ENCODE measurements at regions not wholly inside any gene's neighbourhood (a gene's known extent, or its start where the extent isn't known, plus 50 kb on each side); places are given as distances from the start of the nearest gene placed in this dataset.

DNA sequence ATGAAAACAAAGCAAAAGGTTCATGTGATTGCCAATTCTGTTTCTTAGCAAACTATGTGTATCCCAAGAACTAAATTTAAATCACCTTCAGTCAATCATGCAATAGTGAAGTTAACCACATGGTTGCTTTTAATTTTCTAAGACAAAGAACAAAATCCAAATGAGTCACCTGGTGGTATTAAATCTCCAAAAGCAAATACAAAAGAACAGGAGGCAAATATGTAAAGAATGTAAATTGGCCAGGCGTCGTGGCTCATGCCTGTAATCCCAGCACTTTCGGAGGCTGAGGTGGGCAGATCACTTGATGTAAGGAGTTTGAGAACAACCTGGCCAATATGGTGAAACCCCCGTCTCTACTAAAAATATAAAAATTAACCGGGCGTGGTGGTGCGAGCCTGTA is 54.2 kb upstream of the PIK3R4 start:
- Mint-ChIP-seq H3K4me3 (ENCODE audit: unreplicated experiment) (no peak overlapping the region), H3K36me3 (ENCODE audit: low read depth, unreplicated experiment) (no peaks in the 10 kb centered on the region), H3K27ac (ENCODE audit: unreplicated experiment) (no peak overlapping the region), H3K4me1 (ENCODE audit: low read depth, unreplicated experiment) (peaks cover 2% of the 10 kb centered on the region), H3K9me3 (ENCODE audit: unreplicated experiment) (peaks cover 2% of the 10 kb centered on the region), H3K27me3 (ENCODE audit: low read depth, unreplicated experiment) (no peaks in the 10 kb centered on the region)
- FAIRE-seq = no peak
- Histone ChIP-seq H4K20me1 (ENCODE audit: insufficient read depth, low read length) (no peaks in the 10 kb centered on the region), H3K9me3 (ENCODE audit: insufficient read depth, low read depth, low read length) (no peaks in the 10 kb centered on the region), H3K4me3 (ENCODE audit: insufficient read depth, low read depth, low read length) (no peak overlapping the region), H3K4me1 (ENCODE audit: insufficient read depth, low read length) (no peaks in the 10 kb centered on the region), H3K36me3 (ENCODE audit: insufficient read depth, low read length) (no peaks in the 10 kb centered on the region), H3K27me3 (ENCODE audit: insufficient read depth, low read length) (no peaks in the 10 kb centered on the region), H3K27ac (ENCODE audit: low read depth, low read length) (no peak overlapping the region), H3K4me2 (ENCODE audit: low read length) (no peak overlapping the region), H3K79me2 (ENCODE audit: insufficient read depth, low read length) (no peaks in the 10 kb centered on the region), H2AFZ (ENCODE audit: low read depth, low read length) (no peak overlapping the region), H3K9ac (ENCODE audit: low read length) (no peak overlapping the region)
- TF ChIP-seq EZH2 (IDR thresholded peaks at IDR 0.05; ENCODE audit: insufficient read depth, low read length) = no peak
- TF ChIP-seq, protein P1, sequence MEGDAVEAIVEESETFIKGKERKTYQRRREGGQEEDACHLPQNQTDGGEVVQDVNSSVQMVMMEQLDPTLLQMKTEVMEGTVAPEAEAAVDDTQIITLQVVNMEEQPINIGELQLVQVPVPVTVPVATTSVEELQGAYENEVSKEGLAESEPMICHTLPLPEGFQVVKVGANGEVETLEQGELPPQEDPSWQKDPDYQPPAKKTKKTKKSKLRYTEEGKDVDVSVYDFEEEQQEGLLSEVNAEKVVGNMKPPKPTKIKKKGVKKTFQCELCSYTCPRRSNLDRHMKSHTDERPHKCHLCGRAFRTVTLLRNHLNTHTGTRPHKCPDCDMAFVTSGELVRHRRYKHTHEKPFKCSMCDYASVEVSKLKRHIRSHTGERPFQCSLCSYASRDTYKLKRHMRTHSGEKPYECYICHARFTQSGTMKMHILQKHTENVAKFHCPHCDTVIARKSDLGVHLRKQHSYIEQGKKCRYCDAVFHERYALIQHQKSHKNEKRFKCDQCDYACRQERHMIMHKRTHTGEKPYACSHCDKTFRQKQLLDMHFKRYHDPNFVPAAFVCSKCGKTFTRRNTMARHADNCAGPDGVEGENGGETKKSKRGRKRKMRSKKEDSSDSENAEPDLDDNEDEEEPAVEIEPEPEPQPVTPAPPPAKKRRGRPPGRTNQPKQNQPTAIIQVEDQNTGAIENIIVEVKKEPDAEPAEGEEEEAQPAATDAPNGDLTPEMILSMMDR (IDR thresholded peaks at IDR 0.05; ENCODE audit: insufficient read depth, low read depth, low read length) = no peak
- peak; percentile 0 for DNase-seq (ENCODE audit: low read depth)

GRCh38 chr3:130801473-130801872 is 54.8 kb upstream of the PIK3R4 start:
- no peak overlapping the region for H3K4me2 ChIP-seq (ENCODE audit: low read length)
- H4K20me1 ChIP-seq (ENCODE audit: insufficient read depth, low read length) = no peaks in the 10 kb centered on the region
- DNase-seq (ENCODE audit: low read depth) (no peak), FAIRE-seq (no peak)
- H3K4me3 ChIP-seq (ENCODE audit: insufficient read depth, low read depth, low read length) = no peak overlapping the region
- no peak overlapping the region for H2AFZ ChIP-seq (ENCODE audit: low read depth, low read length)
- Mint-ChIP-seq H3K36me3 (ENCODE audit: low read depth, unreplicated experiment) (no peaks in the 10 kb centered on the region), H3K27ac (ENCODE audit: unreplicated experiment) (no peak overlapping the region), H3K27me3 (ENCODE audit: low read depth, unreplicated experiment) (no peaks in the 10 kb centered on the region), H3K9me3 (ENCODE audit: unreplicated experiment) (peaks cover 3% of the 10 kb centered on the region), H3K4me3 (ENCODE audit: unreplicated experiment) (no peak overlapping the region), H3K4me1 (ENCODE audit: low read depth, unreplicated experiment) (peaks cover 2% of the 10 kb centered on the region)
- H3K79me2 ChIP-seq (ENCODE audit: insufficient read depth, low read length) = no peaks in the 10 kb centered on the region
- TF ChIP-seq, protein P1 (IDR thresholded peaks at IDR 0.05; ENCODE audit: insufficient read depth, low read depth, low read length) = no peak
- TF ChIP-seq EZH2 (IDR thresholded peaks at IDR 0.05; ENCODE audit: insufficient read depth, low read length) = no peak
- H3K27me3 ChIP-seq (ENCODE audit: insufficient read depth, low read length) = no peaks in the 10 kb centered on the region
- no peaks in the 10 kb centered on the region for H3K9me3 ChIP-seq (ENCODE audit: insufficient read depth, low read depth, low read length)
- no peak overlapping the region for H3K27ac ChIP-seq (ENCODE audit: low read depth, low read length)
- no peaks in the 10 kb centered on the region for H3K4me1 ChIP-seq (ENCODE audit: insufficient read depth, low read length)
- H3K36me3 ChIP-seq (ENCODE audit: insufficient read depth, low read length) = no peaks in the 10 kb centered on the region
- no peak overlapping the region for H3K9ac ChIP-seq (ENCODE audit: low read length)

DNA sequence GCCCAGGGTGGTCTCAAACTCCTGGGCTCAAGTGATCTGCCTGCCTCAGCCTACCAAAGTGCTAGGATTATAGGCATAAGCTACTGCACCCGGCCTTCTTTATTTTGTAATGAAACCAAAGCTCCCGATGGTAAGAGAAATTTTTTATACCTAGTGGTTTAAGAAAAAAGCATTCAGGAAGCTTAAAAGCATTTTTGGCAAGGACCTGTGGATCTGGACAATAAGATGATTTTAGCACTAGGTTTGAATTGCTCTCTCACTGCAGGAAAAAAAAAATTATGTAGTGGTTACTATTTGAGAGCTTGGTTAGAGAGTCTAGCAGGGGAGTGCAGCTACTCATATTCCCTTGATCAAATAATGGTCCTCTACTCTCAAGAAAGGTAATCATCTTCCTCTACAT is 64.9 kb upstream of the PIK3R4 start:
- no peaks in the 10 kb centered on the region for H3K36me3 Mint-ChIP-seq (ENCODE audit: low read depth, unreplicated experiment)
- no peaks in the 10 kb centered on the region for H3K27me3 Mint-ChIP-seq (ENCODE audit: low read depth, unreplicated experiment)
- H3K9me3 ChIP-seq (ENCODE audit: insufficient read depth, low read depth, low read length) = peaks cover 3% of the 10 kb centered on the region
- no peak overlapping the region for H3K9ac ChIP-seq (ENCODE audit: low read length)
- no peaks in the 10 kb centered on the region for H3K79me2 ChIP-seq (ENCODE audit: insufficient read depth, low read length)
- no peak overlapping the region for H2AFZ ChIP-seq (ENCODE audit: low read depth, low read length)
- no peaks in the 10 kb centered on the region for H3K4me1 ChIP-seq (ENCODE audit: insufficient read depth, low read length)
- H3K4me3 ChIP-seq (ENCODE audit: insufficient read depth, low read depth, low read length) = no peak overlapping the region
- FAIRE-seq (no peak), DNase-seq (ENCODE audit: low read depth) (no peak)
- peaks cover 5% of the 10 kb centered on the region for H3K9me3 Mint-ChIP-seq (ENCODE audit: unreplicated experiment)
- no peak overlapping the region for H3K27ac Mint-ChIP-seq (ENCODE audit: unreplicated experiment)
- H3K4me1 Mint-ChIP-seq (ENCODE audit: low read depth, unreplicated experiment) = no peaks in the 10 kb centered on the region
- no peak overlapping the region for H3K27ac ChIP-seq (ENCODE audit: low read depth, low read length)
- no peak overlapping the region for H3K4me2 ChIP-seq (ENCODE audit: low read length)
- no peaks in the 10 kb centered on the region for H4K20me1 ChIP-seq (ENCODE audit: insufficient read depth, low read length)
- H3K36me3 ChIP-seq (ENCODE audit: insufficient read depth, low read length) = no peaks in the 10 kb centered on the region
- no peaks in the 10 kb centered on the region for H3K27me3 ChIP-seq (ENCODE audit: insufficient read depth, low read length)
- H3K4me3 Mint-ChIP-seq (ENCODE audit: unreplicated experiment) = no peak overlapping the region
- no peak for TF ChIP-seq EZH2 (IDR thresholded peaks at IDR 0.05; ENCODE audit: insufficient read depth, low read length)
- TF ChIP-seq, protein P1 (IDR thresholded peaks at IDR 0.05; ENCODE audit: insufficient read depth, low read depth, low read length) = no peak

All from astrocyte (in vitro differentiated cells and primary cell).